ENCODE measurements at regions not wholly inside any gene's neighbourhood (a gene's known extent, or its start where the extent isn't known, plus 50 kb on each side); places are given as distances from the start of the nearest gene placed in this dataset.

DNA sequence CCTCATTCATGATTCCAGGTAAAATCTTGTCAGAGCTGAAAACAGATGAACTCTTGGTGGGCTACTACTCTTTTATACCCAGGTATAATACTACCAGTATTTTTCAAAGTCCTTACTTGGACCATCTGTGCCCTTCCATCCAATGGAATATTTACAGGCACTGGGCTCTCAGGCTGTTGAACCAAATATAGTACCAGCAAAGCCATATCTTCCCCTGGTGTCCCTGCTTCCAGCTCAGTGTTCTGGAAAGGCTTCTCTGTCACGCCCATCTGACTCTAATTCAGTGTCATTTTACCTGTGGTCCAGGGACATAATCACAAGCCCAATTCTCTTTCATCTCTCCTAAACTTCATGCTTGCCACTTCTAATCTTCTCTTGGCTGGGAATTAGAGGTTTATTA lies 119.2 kb upstream of the STK17B start:
- Histone ChIP-seq H3K18ac (ENCODE audit: insufficient read length, low read depth, low read length) (no peak overlapping the region), H3K4ac (ENCODE audit: low read depth, low read length) (no peak overlapping the region), H3K9ac (ENCODE audit: extremely low read depth, insufficient read length, low read length) (no peak overlapping the region), H4K20me1 (ENCODE audit: control insufficient read depth, insufficient read depth, insufficient read length) (no peaks in the 10 kb centered on the region), H3T11ph (ENCODE audit: low read length) (no peak overlapping the region), H2BK20ac (ENCODE audit: low read depth, low read length, poor library complexity, severe bottlenecking) (no peak overlapping the region), H3K79me2 (ENCODE audit: insufficient read depth, low read length) (no peaks in the 10 kb centered on the region), H3K27me3 (ENCODE audit: insufficient read depth, low read length) (no peaks in the 10 kb centered on the region), H3K14ac (ENCODE audit: insufficient read depth, low read length) (no peak overlapping the region), H3K23me2 (ENCODE audit: insufficient read length, low read depth, low read length, poor library complexity, severe bottlenecking) (no peaks in the 10 kb centered on the region), H2BK12ac (ENCODE audit: insufficient read length, low read depth, low read length) (no peak overlapping the region), H3K4me2 (ENCODE audit: insufficient read depth, insufficient read length, low read length) (no peak overlapping the region), H3K9me3 (ENCODE audit: control insufficient read depth, low read depth, low read length) (no peaks in the 10 kb centered on the region), H3K79me1 (ENCODE audit: insufficient read depth, low read depth, low read length, poor library complexity, severe bottlenecking) (no peaks in the 10 kb centered on the region), H3K4me1 (ENCODE audit: insufficient read depth, low read length) (no peaks in the 10 kb centered on the region), H4K8ac (replicated peaks; ENCODE audit: insufficient read length, low read depth, low read length) (no peak overlapping the region), H2BK120ac (ENCODE audit: low read depth, low read length, poor library complexity, severe bottlenecking) (no peak overlapping the region), H4K5ac (ENCODE audit: insufficient read length, low read depth, low read length) (no peak overlapping the region), H4K91ac (ENCODE audit: insufficient read length, low read depth, low read length) (no peak overlapping the region), H2BK5ac (ENCODE audit: insufficient read length, low read length) (no peak overlapping the region), H2BK15ac (ENCODE audit: low read depth, low read length) (no peak overlapping the region), H3K56ac (ENCODE audit: insufficient read length, low read depth, low read length) (no peak overlapping the region), H2AK5ac (ENCODE audit: insufficient read length, low read length) (no peak overlapping the region), H2AFZ (ENCODE audit: low read length) (no peak overlapping the region), H3K23ac (ENCODE audit: insufficient read length, low read depth, low read length) (no peak overlapping the region), H3K27ac (ENCODE audit: insufficient read length, low read depth, low read length) (no peak overlapping the region)
- no peaks in the 10 kb centered on the region for H3K4me1 Mint-ChIP-seq
- no peaks in the 10 kb centered on the region for H3K27me3 Mint-ChIP-seq (ENCODE audit: low read depth)
- H3K36me3 Mint-ChIP-seq (ENCODE audit: insufficient read depth in 1 of 3, low read depth in 3 of 3): no peaks in the 10 kb centered on the region; a peak in 1 of 7 replicates
- H3K9me3 Mint-ChIP-seq: no peaks in the 10 kb centered on the region
- no CpG with 5 or more reads among the region's 1 CpG for WGBS (ENCODE audit: extremely low coverage, insufficient read length, low lambda C conversion rate)
- no peak overlapping the region for H3K4me3 Mint-ChIP-seq
- TF ChIP-seq, protein P1, sequence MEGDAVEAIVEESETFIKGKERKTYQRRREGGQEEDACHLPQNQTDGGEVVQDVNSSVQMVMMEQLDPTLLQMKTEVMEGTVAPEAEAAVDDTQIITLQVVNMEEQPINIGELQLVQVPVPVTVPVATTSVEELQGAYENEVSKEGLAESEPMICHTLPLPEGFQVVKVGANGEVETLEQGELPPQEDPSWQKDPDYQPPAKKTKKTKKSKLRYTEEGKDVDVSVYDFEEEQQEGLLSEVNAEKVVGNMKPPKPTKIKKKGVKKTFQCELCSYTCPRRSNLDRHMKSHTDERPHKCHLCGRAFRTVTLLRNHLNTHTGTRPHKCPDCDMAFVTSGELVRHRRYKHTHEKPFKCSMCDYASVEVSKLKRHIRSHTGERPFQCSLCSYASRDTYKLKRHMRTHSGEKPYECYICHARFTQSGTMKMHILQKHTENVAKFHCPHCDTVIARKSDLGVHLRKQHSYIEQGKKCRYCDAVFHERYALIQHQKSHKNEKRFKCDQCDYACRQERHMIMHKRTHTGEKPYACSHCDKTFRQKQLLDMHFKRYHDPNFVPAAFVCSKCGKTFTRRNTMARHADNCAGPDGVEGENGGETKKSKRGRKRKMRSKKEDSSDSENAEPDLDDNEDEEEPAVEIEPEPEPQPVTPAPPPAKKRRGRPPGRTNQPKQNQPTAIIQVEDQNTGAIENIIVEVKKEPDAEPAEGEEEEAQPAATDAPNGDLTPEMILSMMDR (conservative IDR thresholded peaks at IDR 0.05): no peak
- no peak for DNase-seq
- no peak overlapping the region for H3K27ac Mint-ChIP-seq

All from H9 (cell line).